CD4-positive, alpha-beta T cell treated with Interleukin-6 at 100 ng/mL for 8 hours (primary cell): ENCODE measurements at regions not wholly inside any gene's neighbourhood (a gene's known extent, or its start where the extent isn't known, plus 50 kb on each side); places are given as distances from the start of the nearest gene placed in this dataset.
"Not testable (repeated sequence)": the region's sequence is repeated elsewhere in the genome, so short reads cannot be mapped to it uniquely, and the experiment has no call there.

ENCODE experiments used
- DNase-seq: peaks from one replicate; pipeline ENCODE4 v3.0.0-alpha.2; 2020; ENCODE audit warnings: mixed read lengths, low spot score

DNA sequence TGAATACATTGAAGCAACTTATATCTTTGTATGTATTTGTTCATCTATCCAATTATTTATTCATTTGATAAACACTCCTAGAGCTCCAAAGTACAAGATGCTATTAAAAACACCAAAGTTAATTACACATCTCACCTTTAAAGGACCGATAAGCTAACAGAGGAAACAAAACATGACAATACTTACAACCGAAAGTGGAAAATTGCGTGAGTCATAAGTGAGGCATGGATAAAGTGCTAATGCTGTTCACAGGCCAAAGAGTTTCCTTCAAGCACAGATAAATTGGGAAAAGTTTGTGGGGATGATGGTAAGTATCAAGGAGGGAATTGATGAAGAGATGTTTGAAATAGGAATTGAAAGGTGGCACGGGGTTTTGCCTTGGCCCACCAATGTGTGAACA lies 172.8 kb upstream of the KITLG start:
- no peak for DNase-seq

- no peak for DNase-seq
Observed at GRCh38 chr12:88752183-88752582, 171.9 kb upstream of the KITLG start.

GRCh38 chr12:88750867-88751543 lies 170.7 kb upstream of the KITLG start:
- no peak for DNase-seq

GRCh38 chr12:88746386-88746785 lies 166.1 kb upstream of the KITLG start:
- DNase-seq = no peak

- no peak for DNase-seq
Observed at GRCh38 chr12:88743946-88744685, 163.8 kb upstream of the KITLG start.

- no peak for DNase-seq
Observed at GRCh38 chr12:88737838-88738472, 157.7 kb upstream of the KITLG start.

- DNase-seq = no peak
Observed at GRCh38 chr12:88736031-88736430, 155.8 kb upstream of the KITLG start.

- no peak for DNase-seq
Observed at GRCh38 chr12:88733008-88733407, 152.7 kb upstream of the KITLG start.

DNA sequence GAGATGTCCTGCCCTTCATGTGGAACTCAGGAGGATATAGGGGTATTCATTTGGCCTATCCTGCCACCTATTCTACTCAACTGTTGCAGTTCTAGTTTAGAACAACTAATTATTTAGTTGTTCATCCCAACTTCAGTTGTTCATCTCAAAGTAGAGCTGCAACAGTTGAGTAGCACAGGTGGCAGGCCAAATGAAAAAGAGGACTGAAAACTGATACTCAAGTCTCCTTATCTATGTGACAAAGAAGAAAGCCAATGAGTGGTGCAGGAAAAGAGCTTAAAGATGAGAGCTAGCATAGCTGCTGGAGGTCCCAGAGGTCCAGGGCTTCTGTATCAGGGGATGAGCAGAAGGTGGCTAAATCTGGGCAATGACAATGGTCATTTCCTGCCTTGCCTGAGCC lies 148.9 kb upstream of the KITLG start:
- DNase-seq = no peak

GRCh38 chr12:88726806-88727720 lies 146.8 kb upstream of the KITLG start:
- no peak for DNase-seq

DNA sequence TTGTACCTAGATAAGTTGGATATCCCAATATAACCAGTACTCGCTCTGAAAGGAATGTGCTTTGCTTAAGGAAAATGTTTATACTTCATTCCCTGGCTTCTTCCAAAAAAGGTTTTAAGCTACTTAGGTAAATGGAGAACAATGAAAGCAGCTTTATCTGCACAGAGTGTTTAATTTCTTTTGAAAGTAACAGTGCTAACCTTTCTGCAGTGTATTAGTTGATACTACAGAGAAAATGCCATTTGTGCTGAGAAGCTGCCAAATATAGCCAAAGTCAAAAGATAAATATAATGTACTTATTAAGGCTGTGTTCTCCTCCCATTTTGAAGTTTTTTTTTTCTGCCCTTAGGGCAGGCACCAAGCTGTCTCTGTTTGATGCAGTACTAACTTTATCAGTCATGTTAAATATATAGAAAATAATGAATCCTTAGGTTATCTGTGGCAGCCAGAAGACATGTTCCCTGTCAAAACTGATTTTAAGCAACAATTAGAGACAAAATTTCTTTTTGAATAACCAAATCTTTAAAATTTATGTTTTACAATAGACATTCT lies 145.4 kb upstream of the KITLG start:
- no peak for DNase-seq

DNA sequence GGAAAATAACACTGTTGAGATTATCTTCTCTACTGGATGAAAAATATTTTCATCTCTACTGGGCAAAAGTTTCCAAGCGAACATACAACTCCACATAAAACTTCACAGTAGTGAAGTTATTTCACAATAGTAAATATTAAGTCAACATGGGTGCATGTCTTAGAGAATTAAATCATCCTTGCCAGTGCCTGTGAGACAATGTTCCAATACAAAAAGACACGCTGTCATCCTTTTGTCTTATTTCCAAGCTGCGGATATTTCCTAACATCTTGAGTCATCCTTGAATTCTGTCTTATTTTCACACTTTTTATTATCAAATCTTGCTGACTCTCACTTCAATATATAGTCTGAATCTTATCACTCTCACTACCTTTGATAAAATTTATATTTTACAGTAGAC lies 142.9 kb upstream of the KITLG start:
- no peak for DNase-seq

GRCh38 chr12:88720785-88721650 lies 140.7 kb upstream of the KITLG start:
- no peak for DNase-seq

DNA sequence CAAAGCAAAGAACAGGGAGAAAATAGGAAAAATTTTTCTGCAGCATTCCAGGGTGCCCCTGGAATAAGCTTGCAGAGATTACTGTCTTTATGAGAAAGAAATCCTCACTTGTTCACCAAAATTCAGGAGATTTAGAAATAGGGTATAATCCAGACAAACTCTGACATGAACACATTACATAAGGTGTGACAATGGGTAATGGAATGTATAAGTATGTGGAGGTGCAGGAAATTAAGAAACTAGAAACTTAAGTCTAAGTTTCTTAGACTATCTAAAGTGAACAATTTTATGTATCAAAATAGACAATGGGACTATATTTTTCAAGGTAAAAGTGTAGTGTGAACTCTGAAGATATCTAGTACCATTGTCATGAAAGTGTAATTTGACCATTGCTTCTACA lies 140.0 kb upstream of the KITLG start:
- no peak for DNase-seq

GRCh38 chr12:88717188-88717587 lies 136.9 kb upstream of the KITLG start:
- no peak for DNase-seq

- no peak for DNase-seq
Observed at GRCh38 chr12:88716240-88716639, 136.0 kb upstream of the KITLG start.

DNA sequence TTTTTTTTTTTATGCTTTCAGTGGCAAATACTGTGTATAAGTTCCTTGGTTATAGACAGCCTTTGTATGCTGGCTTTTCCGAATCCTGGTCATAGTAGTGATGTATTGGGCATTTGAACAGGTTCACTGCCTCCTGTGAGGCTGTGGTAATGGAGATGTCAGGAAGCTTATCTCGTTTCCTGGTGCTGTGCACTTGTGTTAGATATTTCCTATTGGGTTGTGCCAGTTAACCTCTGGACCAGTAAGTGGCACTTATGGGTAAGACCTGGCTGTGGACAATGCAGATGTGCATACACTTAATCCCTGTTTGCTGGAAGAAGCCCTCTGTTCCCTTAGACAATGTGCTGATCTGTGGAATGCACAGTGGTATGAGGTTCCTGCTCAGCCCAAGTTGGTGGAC lies 135.4 kb upstream of the KITLG start:
- DNase-seq = no peak

DNA sequence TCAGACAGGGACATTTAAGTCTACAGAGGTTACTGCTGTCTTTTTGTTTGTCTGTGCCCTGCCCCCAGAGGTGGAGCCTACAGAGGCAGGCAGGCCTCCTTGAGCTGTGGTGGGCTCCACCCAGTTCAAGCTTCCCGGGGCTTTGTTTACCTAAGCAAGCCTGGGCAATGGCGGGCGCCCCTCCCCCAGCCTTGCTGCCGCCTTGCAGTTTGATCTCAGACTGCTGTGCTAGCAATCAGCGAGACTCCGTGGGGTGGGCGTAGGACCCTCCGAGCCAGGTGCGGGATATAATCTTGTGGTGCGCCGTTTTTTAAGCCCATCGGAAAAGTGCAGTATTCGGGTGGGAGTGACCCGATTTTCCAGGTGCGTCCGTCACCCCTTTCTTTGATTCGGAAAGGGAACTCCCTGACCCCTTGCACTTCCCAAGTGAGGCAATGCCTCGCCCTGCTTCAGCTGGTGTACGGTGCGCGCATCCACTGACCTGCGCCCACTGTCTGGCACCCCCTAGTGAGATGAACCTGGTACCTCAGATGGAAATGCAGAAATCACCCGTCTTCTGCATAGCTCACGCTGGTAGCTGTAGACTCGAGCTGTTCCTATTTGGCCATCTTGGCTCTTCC lies 134.1 kb upstream of the KITLG start:
- DNase-seq = not testable (repeated sequence)

GRCh38 chr12:88707800-88708199 lies 127.5 kb upstream of the KITLG start:
- no peak for DNase-seq

DNA sequence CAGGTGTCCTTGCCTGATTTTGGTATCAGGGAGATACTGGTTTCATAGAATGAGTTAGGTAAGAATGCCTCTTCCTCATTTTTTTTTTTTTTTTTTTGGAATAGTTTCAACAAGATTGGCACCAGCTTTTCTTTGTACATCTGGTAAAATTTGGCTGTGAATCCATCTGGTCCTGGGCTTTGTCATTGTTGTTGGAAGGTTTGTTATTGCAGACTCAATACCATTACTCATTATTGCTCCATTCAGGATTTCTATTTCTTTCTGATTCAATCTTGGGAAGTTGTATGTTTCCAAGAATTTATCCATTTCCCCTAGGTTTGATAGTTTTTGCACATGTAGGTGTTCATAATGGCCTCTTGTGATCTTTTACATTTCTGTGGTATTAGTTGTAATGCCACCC lies 126.0 kb upstream of the KITLG start:
- DNase-seq = no peak

- DNase-seq = no peak
Observed at GRCh38 chr12:88703790-88704189, 123.5 kb upstream of the KITLG start.
